Superior temporal gyrus (tissue), 1 donor: ENCODE measurements at regions not wholly inside any gene's neighbourhood (a gene's known extent, or its start where the extent isn't known, plus 50 kb on each side); places are given as distances from the start of the nearest gene placed in this dataset.
A peak's percentile ranks its signal among the peaks of the same experiment; 100 is the strongest.
"Not testable (repeated sequence)": the region's sequence is repeated elsewhere in the genome, so short reads cannot be mapped to it uniquely, and the experiment has no call there.

Experiments used
- DNase-seq: peaks from one replicate; pipeline ENCODE4 v3.0.0-alpha.2; 2016; ENCODE audit errors: extremely low spot score

GRCh38 chr6:43886067-43886461, 116.1 kb downstream of the VEGFA start:
- no peak for DNase-seq

- DNase-seq, result no peak
Measured at GRCh38 chr6:43885399-43886066, 115.5 kb downstream of the VEGFA start.

GRCh38 chr6:43884652-43885022, 114.6 kb downstream of the VEGFA start:
- no peak for DNase-seq

GRCh38 chr6:43883847-43884651, 114.0 kb downstream of the VEGFA start:
- no peak for DNase-seq

GRCh38 chr6:43882690-43883448, 112.9 kb downstream of the VEGFA start:
- not testable (repeated sequence) for DNase-seq

GRCh38 chr6:43880236-43881137, 110.5 kb downstream of the VEGFA start:
- no peak for DNase-seq

- DNase-seq, result no peak
Measured at GRCh38 chr6:43879722-43880121, 109.7 kb downstream of the VEGFA start.

GRCh38 chr6:43878823-43879495, 108.9 kb downstream of the VEGFA start:
- peak; percentile 69 for DNase-seq

- no peak for DNase-seq
Measured at GRCh38 chr6:43878127-43878634, 108.2 kb downstream of the VEGFA start.

- DNase-seq, result no peak
Measured at GRCh38 chr6:43877463-43878126, 107.6 kb downstream of the VEGFA start.

GRCh38 chr6:43877036-43877435, 107.0 kb downstream of the VEGFA start:
- no peak for DNase-seq

- no peak for DNase-seq
Measured at GRCh38 chr6:43876602-43877001, 106.6 kb downstream of the VEGFA start.

GRCh38 chr6:43875849-43876572, 106.0 kb downstream of the VEGFA start:
- DNase-seq, result no peak

GRCh38 chr6:43874814-43875590, 105.0 kb downstream of the VEGFA start:
- DNase-seq, result no peak

- no peak for DNase-seq
Measured at GRCh38 chr6:43873806-43874714, 104.0 kb downstream of the VEGFA start.

- no peak for DNase-seq
Measured at GRCh38 chr6:43871933-43872332, 101.9 kb downstream of the VEGFA start.

GRCh38 chr6:43871284-43871683, 101.3 kb downstream of the VEGFA start:
- DNase-seq, result no peak

GRCh38 chr6:43870660-43871061, 100.7 kb downstream of the VEGFA start:
- DNase-seq, result peak; percentile 39
